K562 (cell line): ENCODE measurements at regions not wholly inside any gene's neighbourhood (a gene's known extent, or its start where the extent isn't known, plus 50 kb on each side); places are given as distances from the start of the nearest gene placed in this dataset.

Experiments
- ATAC-seq: fragments of 200-7000 bp; cut with Tn5 transposase; 3 replicates; pipeline ENCODE4 v1.9.1; 2020; ENCODE audit warnings: moderate library complexity
- BruUV-seq: library from RNA; stranded (reverse); fragments of 400-500 nt; replicated peaks from 2 replicates; lab custom pipeline; 2021; lab: Mats Ljungman, UMichigan
- CTCF ChIA-PET: fragments of 300-600 bp; formaldehyde crosslinking; extraction: SDS; loops from one replicate; lab custom pipeline; 2021; ENCODE audit warnings: low intra/inter-chr PET ratio; lab: Yijun Ruan, JAX
- POLR2A ChIA-PET: fragments of 300-600, 350-650 bp; sonication (Branson Sonifier 250); formaldehyde crosslinking; extraction: SDS; loops from one replicate; lab custom pipeline; 2021; ENCODE audit warnings: antibody characterized with exemption, inconsistent platforms; lab: Yijun Ruan, JAX
- DNase-seq, 4 experiments: peaks; one replicate each; pipeline versions ENCODE4 v3.0.0 to v3.0.0-alpha.2; 2011 to 2018; ENCODE audit warnings: low spot score in 3 of 4, mixed read lengths in 3 of 4; ENCODE audit errors: extremely low read depth in 1 of 4
- FAIRE-seq: peaks from 2 replicates; lab custom pipeline; 2011; peaks lifted over from hg19 to GRCh38; lab: Jason Lieb, UNC
- H2AFZ ChIP-seq: 2 replicates; pipeline ENCODE4 v1.6.0; 2011; ENCODE audit warnings: low read depth, low read length, control low read depth, inconsistent platforms
- H3K27ac ChIP-seq: fragments of 200-600 bp; 3 replicates; pipeline ENCODE4 v1.8.0; 2011; ENCODE audit warnings: low read depth, mild to moderate bottlenecking, control low read depth, inconsistent platforms, low read length, moderate library complexity, mixed read lengths; ENCODE audit errors: extremely low read depth
- H3K27me3 ChIP-seq, 2 experiments: fragments of 300-600 bp in 1 of 2; 2 replicates in 1 of 2; 3 replicates in 1 of 2; pipeline versions ENCODE4 v1.6.0 to v1.8.0; 2011; ENCODE audit warnings: inconsistent platforms in 2 of 2, low read length in 2 of 2, mild to moderate bottlenecking in 1 of 2, mixed read lengths in 1 of 2, moderate library complexity in 1 of 2; ENCODE audit not compliant: control insufficient read depth in 2 of 2, insufficient read depth in 2 of 2
- H3K36me3 ChIP-seq: fragments of 300-600 bp; 3 replicates; pipeline ENCODE4 v1.8.0; 2011; ENCODE audit warnings: mild to moderate bottlenecking, low read length, inconsistent platforms; ENCODE audit not compliant: control insufficient read depth, insufficient read depth
- H3K4me1 ChIP-seq, 2 experiments: fragments of 200-600 bp in 1 of 2; replicated peaks in 1 of 2; 2 replicates in 1 of 2; 3 replicates in 1 of 2; pipeline versions ENCODE4 v1.5.1 to v1.8.0; 2011; ENCODE audit warnings: inconsistent platforms in 2 of 2, low read length in 2 of 2, mild to moderate bottlenecking in 1 of 2, mixed read lengths in 1 of 2, moderate library complexity in 1 of 2; ENCODE audit not compliant: control insufficient read depth in 2 of 2, insufficient read depth in 2 of 2
- H3K4me2 ChIP-seq: 2 replicates; pipeline ENCODE4 v1.6.1; 2011; ENCODE audit warnings: low read length, control low read depth, inconsistent platforms, mixed read lengths; ENCODE audit not compliant: insufficient read depth
- H3K4me3 ChIP-seq: fragments of 200-600 bp; sonication (generic), shearing (Covaris generic); 2 replicates; pipeline ENCODE4 v1.5.1; 2016; ENCODE audit warnings: control low read depth, inconsistent platforms
- H3K79me2 ChIP-seq: fragments of 200-600 bp; 3 replicates; pipeline ENCODE4 v1.8.0; 2011; ENCODE audit warnings: low read length, inconsistent platforms; ENCODE audit not compliant: control insufficient read depth, insufficient read depth
- H3K9ac ChIP-seq, 2 experiments: 2 replicates each; pipeline versions ENCODE4 v1.6.0 to v1.6.1; 2011; ENCODE audit warnings: low read depth in 2 of 2, low read length in 2 of 2, control low read depth in 1 of 2, inconsistent platforms in 1 of 2, mild to moderate bottlenecking in 1 of 2, mixed read lengths in 1 of 2; ENCODE audit not compliant: insufficient read depth in 1 of 2
- H3K9me1 ChIP-seq: one replicate; pipeline ENCODE4 v1.6.0; 2011; ENCODE audit warnings: inconsistent platforms, mild to moderate bottlenecking, low read length, moderate library complexity; ENCODE audit not compliant: control insufficient read depth, insufficient read depth
- H3K9me3 ChIP-seq: replicated peaks from 2 replicates; pipeline ENCODE4 v1.5.1; 2011; ENCODE audit warnings: low read depth, low read length, inconsistent platforms; ENCODE audit not compliant: control insufficient read depth, insufficient read depth
- H4K20me1 ChIP-seq: replicated peaks from 2 replicates; pipeline ENCODE4 v1.6.1; 2011; ENCODE audit warnings: low read length, inconsistent platforms, mixed read lengths; ENCODE audit not compliant: control insufficient read depth, insufficient read depth
- ARID3A ChIP-seq: IDR thresholded peaks from 2 replicates; pipeline ENCODE4 v1.6.1; 2012; ENCODE audit warnings: low read depth, low read length, improper control_type of control experiment, borderline replicate concordance
- ARID4B ChIP-seq: sonication (generic); formaldehyde crosslinking; IDR thresholded peaks from 2 replicates; pipeline ENCODE4 v1.8.0; 2022; ENCODE audit warnings: mild to moderate bottlenecking, missing genetic modification reagents
- CCAR2 ChIP-seq: fragments of 200-400 bp; formaldehyde crosslinking; IDR thresholded peaks from 2 replicates; pipeline ENCODE4 v1.6.1; 2017; ENCODE audit warnings: mild to moderate bottlenecking, low read depth, low read length
- HDAC6 ChIP-seq: IDR thresholded peaks from 2 replicates; pipeline ENCODE4 v1.6.1; 2012; ENCODE audit warnings: low read depth, mild to moderate bottlenecking, control low read depth, inconsistent platforms, low read length, moderate library complexity
- HEY1 ChIP-seq: fragments of 250-450 bp; sonication (Bioruptor Pico); IDR thresholded peaks from 2 replicates; pipeline ENCODE4 v1.5.0; 2020; ENCODE audit warnings: mild to moderate bottlenecking, moderate library complexity, borderline replicate concordance
- IRF9 ChIP-seq: fragments of 450-650 bp; IDR thresholded peaks from 2 replicates; pipeline ENCODE4 v1.6.1; 2016; ENCODE audit warnings: missing biosample characterization, missing genetic modification characterization
- KHSRP ChIP-seq: fragments of 450-650 bp; IDR thresholded peaks from 2 replicates; pipeline ENCODE4 v1.6.1; 2017
- NFATC3 ChIP-seq: fragments of 450-650 bp; IDR thresholded peaks from 2 replicates; pipeline ENCODE4 v1.6.1; 2017; ENCODE audit warnings: mild to moderate bottlenecking
- RAD21 ChIP-seq, 2 experiments: fragments of 250-450 bp in 1 of 2; fragments of 450-650 bp in 1 of 2; sonication (Bioruptor Pico) in 1 of 2; formaldehyde crosslinking in 1 of 2; IDR thresholded peaks in 1 of 2; conservative IDR thresholded peaks in 1 of 2; 2 replicates each; pipeline versions ENCODE4 v1.4.0 to v1.8.0; 2020 to 2022; ENCODE audit warnings: mild to moderate bottlenecking in 2 of 2, moderate library complexity in 1 of 2
- STAT5B ChIP-seq: fragments of 250-450 bp; sonication (Bioruptor Pico); IDR thresholded peaks from 2 replicates; pipeline ENCODE4 v1.8.0; 2021; ENCODE audit warnings: mild to moderate bottlenecking, inconsistent platforms
- TBL1XR1 ChIP-seq, 2 experiments: IDR thresholded peaks; 2 replicates each; pipeline ENCODE4 v1.6.1; 2012; ENCODE audit warnings: improper control_type of control experiment in 2 of 2, low read length in 2 of 2, mild to moderate bottlenecking in 1 of 2
- ZC3H11A ChIP-seq: IDR thresholded peaks from 2 replicates; pipeline ENCODE4 v1.6.1; 2012; ENCODE audit warnings: low read depth, low read length, improper control_type of control experiment
- ZNF3 ChIP-seq: fragments of 250-450 bp; sonication (Bioruptor Pico); IDR thresholded peaks from 2 replicates; pipeline ENCODE4 v1.5.0; 2021; ENCODE audit warnings: mild to moderate bottlenecking, moderate library complexity
- ZNF384 ChIP-seq: IDR thresholded peaks from 2 replicates; pipeline ENCODE4 v1.6.1; 2012; ENCODE audit warnings: low read depth, low read length, improper control_type of control experiment
- ZNF77 ChIP-seq: fragments of 250-450 bp; sonication (Bioruptor Pico); IDR thresholded peaks from 2 replicates; pipeline ENCODE4 v1.5.0; 2020
- WGBS: fragments of 100-300 bp; shearing (Covaris generic); methylation state at CpG from one replicate; pipeline ENCODE4 v1.1.6; 2016; ENCODE audit warnings: low coverage, mixed read lengths; ENCODE audit not compliant: insufficient coverage; ENCODE audit errors: missing lambda C conversion rate; 5-methylcytosine and 5-hydroxymethylcytosine counted together
- in situ Hi-C: fragments of 300-500 bp; cut with MboI; formaldehyde crosslinking; loops from 4 replicates; pipeline ENCODE4 v1.15.0; 2018; ENCODE audit warnings: inconsistent platforms, mixed read lengths
- intact Hi-C: fragments of 100-400 bp; cut with micrococcal nuclease; formaldehyde crosslinking; loops from 2 replicates; pipeline ENCODE4 v1.14.2; 2022

GRCh38 chr10:83991986-83992753 is 147.1 kb upstream of the GHITM start (continued):
- TF ChIP-seq RAD21 (CRISPR knock-in tag; conservative IDR thresholded peaks at IDR 0.05 in 1 of 2, IDR thresholded peaks at IDR 0.05 in 1 of 2) (peak in 1 of 2 experiments; percentile 51; a peak in 2 of 4 replicates), HDAC6 (no peak)

- no peaks in the 10 kb centered on the region for H4K20me1 ChIP-seq
- no TSS peak for BruUV-seq
- intact Hi-C loops = no loop called here
- H3K4me3 ChIP-seq = no peak overlapping the region
- no peaks in the 10 kb centered on the region for H3K9me1 ChIP-seq
- 0% methylated on average over 3 of the region's 3 CpGs for WGBS
- H3K27ac ChIP-seq = no peak overlapping the region
- H3K79me2 ChIP-seq = no peaks in the 10 kb centered on the region
- no peaks in the 10 kb centered on the region for H3K36me3 ChIP-seq
- ChIA-PET CTCF (no interaction called here), POLR2A (no interaction called here)
- H3K4me1 ChIP-seq = no peaks in the 10 kb centered on the region; a peak in 1 of 5 replicates
- no peak for DNase-seq
- H3K9me3 ChIP-seq = no peaks in the 10 kb centered on the region
- no peak for ATAC-seq
- H3K27me3 ChIP-seq = no peaks in the 10 kb centered on the region
- H3K9ac ChIP-seq = no peak overlapping the region
- no peak overlapping the region for H3K4me2 ChIP-seq
- in situ Hi-C loops = no loop called here
- no peak overlapping the region for H2AFZ ChIP-seq
- no peak for FAIRE-seq
- TF ChIP-seq ARID3A (no peak), ZNF3 (CRISPR knock-in tag) (no peak), IRF9 (tag) (no peak), ZC3H11A (no peak), ARID4B (CRISPR knock-in tag) (no peak), TBL1XR1 (IDR thresholded peaks at IDR 0.05; ENCODE audit: low read length in 2 of 2) (no peak), KHSRP (no peak), HEY1 (CRISPR knock-in tag) (no peak), STAT5B (CRISPR knock-in tag) (no peak), ZNF77 (CRISPR knock-in tag) (no peak), CCAR2 (no peak), ZNF384 (no peak), NFATC3 (no peak)
Observed at GRCh38 chr10:83994325-83994724, 145.0 kb upstream of the GHITM start.
